PC-9 (cell line): ENCODE measurements at regions not wholly inside any gene's neighbourhood (a gene's known extent, or its start where the extent isn't known, plus 50 kb on each side); places are given as distances from the start of the nearest gene placed in this dataset.

ENCODE experiments used
- BruUV-seq: library from RNA; stranded (reverse); fragments of 400-500 nt; replicated peaks from 2 replicates; lab custom pipeline; 2021; lab: Mats Ljungman, UMichigan
- CTCF ChIA-PET: fragments of 300-600 bp; sonication (Branson Sonifier 250); formaldehyde crosslinking; loops from one replicate; lab custom pipeline; 2022; ENCODE audit warnings: antibody characterized with exemption; lab: Charles Lee
- POLR2A ChIA-PET: fragments of 300-600 bp; sonication (Branson Sonifier 250); formaldehyde crosslinking; loops from one replicate; lab custom pipeline; 2022; ENCODE audit warnings: antibody characterized with exemption; ENCODE audit not compliant: unreplicated experiment; lab: Charles Lee
- DNase-seq, 2 experiments: peaks; one replicate each; pipeline versions ENCODE4 v3.0.0 to v3.0.0-alpha.2; 2015 to 2022; ENCODE audit warnings: mixed read lengths in 1 of 2
- H2AFZ ChIP-seq: fragments of 200-600 bp; sonication (generic); 2 replicates; pipeline ENCODE4 v1.8.1; 2017; ENCODE audit warnings: antibody characterized with exemption
- H3F3A ChIP-seq: fragments of 200-600 bp; sonication (generic); 2 replicates; pipeline ENCODE4 v1.8.1; 2017; ENCODE audit warnings: antibody characterized with exemption, mild to moderate bottlenecking, low read depth; ENCODE audit not compliant: insufficient read depth
- H3K27ac ChIP-seq: fragments of 200-600 bp; sonication (generic); 2 replicates; pipeline ENCODE4 v1.6.1; 2016; ENCODE audit warnings: mixed run types
- H3K27me3 ChIP-seq: fragments of 200-600 bp; sonication (generic); 2 replicates; pipeline ENCODE4 v1.6.1; 2016; ENCODE audit warnings: low read depth, mixed run types; ENCODE audit not compliant: insufficient read depth
- H3K36me3 ChIP-seq: fragments of 200-600 bp; sonication (generic); 2 replicates; pipeline ENCODE4 v1.6.1; 2016; ENCODE audit warnings: low read depth, mixed run types
- H3K4me1 ChIP-seq: fragments of 200-600 bp; sonication (generic); replicated peaks from 2 replicates; pipeline ENCODE4 v1.6.1; 2016; ENCODE audit warnings: mixed run types; ENCODE audit not compliant: insufficient read depth
- H3K4me2 ChIP-seq: fragments of 200-600 bp; sonication (generic); 2 replicates; pipeline ENCODE4 v1.6.1; 2017; ENCODE audit warnings: mixed run types
- H3K4me3 ChIP-seq: fragments of 200-600 bp; sonication (generic); 2 replicates; pipeline ENCODE4 v1.6.1; 2016; ENCODE audit warnings: mixed run types
- H3K79me2 ChIP-seq: fragments of 200-600 bp; sonication (generic); 2 replicates; pipeline ENCODE4 v1.6.1; 2017; ENCODE audit warnings: low read depth, mixed run types
- H3K9me2 ChIP-seq: fragments of 200-600 bp; sonication (generic); 2 replicates; pipeline ENCODE4 v1.8.1; 2017; ENCODE audit warnings: mild to moderate bottlenecking; ENCODE audit not compliant: insufficient read depth
- H3K9me3 ChIP-seq: fragments of 200-600 bp; sonication (generic); 2 replicates; pipeline ENCODE4 v1.8.1; 2016; ENCODE audit warnings: low read depth; ENCODE audit not compliant: insufficient read depth
- H4K20me1 ChIP-seq: fragments of 200-600 bp; sonication (generic); 2 replicates; pipeline ENCODE4 v1.8.1; 2017; ENCODE audit not compliant: insufficient read depth
- EZH2 ChIP-seq: fragments of 200-600 bp; sonication (generic); IDR thresholded peaks from 2 replicates; pipeline ENCODE4 v1.8.0; 2017; ENCODE audit warnings: antibody characterized with exemption, low read depth
- intact Hi-C: fragments of 100-400 bp; cut with micrococcal nuclease; formaldehyde crosslinking; loops from one replicate; pipeline ENCODE4 v1.10.0; 2022; ENCODE audit not compliant: unreplicated experiment
- TF ChIP-seq, protein P1 (sequence below): fragments of 200-600 bp; sonication (generic); conservative IDR thresholded peaks from 2 replicates; pipeline ENCODE4 v1.6.1; 2017; ENCODE audit warnings: mixed run types, antibody characterized with exemption, mild to moderate bottlenecking, moderate library complexity

GRCh38 chr4:170425040-170425439 lies 335.3 kb upstream of the AADAT start:
- TF ChIP-seq EZH2, result no peak
- TF ChIP-seq, protein P1, sequence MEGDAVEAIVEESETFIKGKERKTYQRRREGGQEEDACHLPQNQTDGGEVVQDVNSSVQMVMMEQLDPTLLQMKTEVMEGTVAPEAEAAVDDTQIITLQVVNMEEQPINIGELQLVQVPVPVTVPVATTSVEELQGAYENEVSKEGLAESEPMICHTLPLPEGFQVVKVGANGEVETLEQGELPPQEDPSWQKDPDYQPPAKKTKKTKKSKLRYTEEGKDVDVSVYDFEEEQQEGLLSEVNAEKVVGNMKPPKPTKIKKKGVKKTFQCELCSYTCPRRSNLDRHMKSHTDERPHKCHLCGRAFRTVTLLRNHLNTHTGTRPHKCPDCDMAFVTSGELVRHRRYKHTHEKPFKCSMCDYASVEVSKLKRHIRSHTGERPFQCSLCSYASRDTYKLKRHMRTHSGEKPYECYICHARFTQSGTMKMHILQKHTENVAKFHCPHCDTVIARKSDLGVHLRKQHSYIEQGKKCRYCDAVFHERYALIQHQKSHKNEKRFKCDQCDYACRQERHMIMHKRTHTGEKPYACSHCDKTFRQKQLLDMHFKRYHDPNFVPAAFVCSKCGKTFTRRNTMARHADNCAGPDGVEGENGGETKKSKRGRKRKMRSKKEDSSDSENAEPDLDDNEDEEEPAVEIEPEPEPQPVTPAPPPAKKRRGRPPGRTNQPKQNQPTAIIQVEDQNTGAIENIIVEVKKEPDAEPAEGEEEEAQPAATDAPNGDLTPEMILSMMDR, result no peak
- H3K4me1 ChIP-seq, result no peaks in the 10 kb centered on the region

DNA sequence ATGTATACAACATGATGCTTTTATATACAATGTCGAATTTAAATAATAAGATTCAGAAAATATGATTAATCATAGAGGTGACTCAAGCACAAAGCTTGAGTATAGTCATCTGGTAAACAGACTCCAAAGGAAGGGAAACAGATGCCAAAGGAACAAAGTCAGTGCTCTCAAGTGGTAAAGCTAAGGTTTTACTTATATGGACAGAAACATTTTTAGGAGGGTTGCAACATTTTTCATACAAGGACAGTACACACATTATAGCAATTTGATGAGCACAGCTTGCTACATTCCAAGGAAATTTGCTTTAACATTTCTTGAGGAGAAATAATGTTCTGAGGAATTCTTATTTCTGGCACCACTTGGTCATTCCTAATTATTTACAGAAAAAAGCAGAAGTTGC lies 333.4 kb upstream of the AADAT start:
- no peaks in the 10 kb centered on the region for H3K27me3 ChIP-seq
- BruUV-seq, result no TSS peak
- H3K27ac ChIP-seq, result no peak overlapping the region
- no peak overlapping the region for H3K4me2 ChIP-seq
- H3K9me2 ChIP-seq, result no peaks in the 10 kb centered on the region
- H2AFZ ChIP-seq, result no peak overlapping the region
- intact Hi-C loops, result no loop called here
- ChIA-PET POLR2A (no interaction called here), CTCF (no interaction called here)
- H3F3A ChIP-seq, result no peaks in the 10 kb centered on the region
- H3K4me1 ChIP-seq, result no peaks in the 10 kb centered on the region
- H3K79me2 ChIP-seq, result no peaks in the 10 kb centered on the region
- no peaks in the 10 kb centered on the region for H4K20me1 ChIP-seq
- TF ChIP-seq, protein P1, result no peak
- no peak for TF ChIP-seq EZH2
- H3K36me3 ChIP-seq, result no peaks in the 10 kb centered on the region
- H3K4me3 ChIP-seq, result no peak overlapping the region
- H3K9me3 ChIP-seq, result no peaks in the 10 kb centered on the region
- DNase-seq, result no peak

More at GRCh38 chr4:170425040-170425439, 335.3 kb upstream of the AADAT start:
- no peaks in the 10 kb centered on the region for H3K9me2 ChIP-seq
- H2AFZ ChIP-seq, result no peak overlapping the region
- H3K79me2 ChIP-seq, result no peaks in the 10 kb centered on the region
- no peaks in the 10 kb centered on the region for H3K27me3 ChIP-seq
- no peaks in the 10 kb centered on the region for H3K36me3 ChIP-seq
- no peak for DNase-seq
- H3K27ac ChIP-seq, result no peak overlapping the region
- no peaks in the 10 kb centered on the region for H4K20me1 ChIP-seq
- ChIA-PET POLR2A (no interaction called here), CTCF (no interaction called here)
- H3K9me3 ChIP-seq, result no peaks in the 10 kb centered on the region
- H3K4me2 ChIP-seq, result no peak overlapping the region
- H3F3A ChIP-seq, result no peaks in the 10 kb centered on the region
- intact Hi-C loops, result no loop called here
- H3K4me3 ChIP-seq, result no peak overlapping the region
- BruUV-seq, result no TSS peak

- H3K36me3 ChIP-seq, result no peaks in the 10 kb centered on the region
- CTCF ChIA-PET, result no interaction called here
- H3K9me2 ChIP-seq, result no peaks in the 10 kb centered on the region
- no peaks in the 10 kb centered on the region for H3K79me2 ChIP-seq
- no peak overlapping the region for H3K27ac ChIP-seq
- no TSS peak for BruUV-seq
- no peaks in the 10 kb centered on the region for H3K9me3 ChIP-seq
- intact Hi-C loops, result no loop called here
- no peaks in the 10 kb centered on the region for H4K20me1 ChIP-seq
- no peak for TF ChIP-seq EZH2
- TF ChIP-seq, protein P1, result no peak
- H3K4me1 ChIP-seq, result no peaks in the 10 kb centered on the region
- POLR2A ChIA-PET, result no interaction called here
- no peak overlapping the region for H2AFZ ChIP-seq
- H3K27me3 ChIP-seq, result no peaks in the 10 kb centered on the region
- H3K4me3 ChIP-seq, result no peak overlapping the region
- H3K4me2 ChIP-seq, result no peak overlapping the region
- H3F3A ChIP-seq, result no peaks in the 10 kb centered on the region
- no peak for DNase-seq
These were observed 330.5 kb upstream of the AADAT start for GRCh38 chr4:170420255-170420693.
